ENCODE measurements at regions not wholly inside any gene's neighbourhood (a gene's known extent, or its start where the extent isn't known, plus 50 kb on each side); places are given as distances from the start of the nearest gene placed in this dataset.
"Not testable (repeated sequence)": the region's sequence is repeated elsewhere in the genome, so short reads cannot be mapped to it uniquely, and the experiment has no call there.

DNA sequence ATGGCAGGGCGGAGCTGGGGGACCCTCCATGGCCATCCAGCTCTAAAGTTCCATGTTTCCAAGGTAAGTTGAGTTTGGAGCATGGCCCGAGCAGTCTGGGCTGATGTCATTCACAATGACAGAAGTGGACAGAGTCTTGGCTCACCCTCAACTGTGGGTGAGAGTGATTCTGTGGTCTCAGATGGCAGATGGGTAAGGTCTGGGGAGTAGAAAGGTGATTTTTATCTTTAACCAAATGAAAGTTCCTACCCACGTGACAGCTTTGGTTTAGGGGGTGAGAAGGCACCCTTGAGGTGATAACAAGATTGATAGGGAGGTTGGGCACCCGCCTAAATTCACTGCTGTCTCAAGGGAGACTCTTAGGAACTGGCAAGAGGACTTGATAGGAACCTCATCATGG lies 57.6 kb upstream of the PDZD8 start:
- TF ChIP-seq CTCF (IDR thresholded peaks at IDR 0.05), result no peak
- Histone ChIP-seq H3K27me3 (ENCODE audit: low read depth) (no peaks in the 10 kb centered on the region), H3K27ac (no peak overlapping the region), H3K4me3 (no peak overlapping the region), H3K36me3 (no peaks in the 10 kb centered on the region), H3K4me1 (no peaks in the 10 kb centered on the region), H3K9me3 (no peaks in the 10 kb centered on the region)
- intact Hi-C loops (cut with DNase I), result no loop called here
- no peak for ATAC-seq
- DNase-seq, result no peak

- Histone ChIP-seq H3K4me1 (no peaks in the 10 kb centered on the region), H3K36me3 (no peaks in the 10 kb centered on the region), H3K27ac (no peak overlapping the region), H3K4me3 (no peak overlapping the region), H3K9me3 (no peaks in the 10 kb centered on the region), H3K27me3 (ENCODE audit: low read depth) (no peaks in the 10 kb centered on the region)
- ATAC-seq, result no peak
- intact Hi-C loops (cut with DNase I), result no loop called here
- TF ChIP-seq CTCF (IDR thresholded peaks at IDR 0.05), result no peak
- DNase-seq, result no peak
These were observed 55.9 kb upstream of the PDZD8 start for GRCh38 chr10:117431160-117431559.

DNA sequence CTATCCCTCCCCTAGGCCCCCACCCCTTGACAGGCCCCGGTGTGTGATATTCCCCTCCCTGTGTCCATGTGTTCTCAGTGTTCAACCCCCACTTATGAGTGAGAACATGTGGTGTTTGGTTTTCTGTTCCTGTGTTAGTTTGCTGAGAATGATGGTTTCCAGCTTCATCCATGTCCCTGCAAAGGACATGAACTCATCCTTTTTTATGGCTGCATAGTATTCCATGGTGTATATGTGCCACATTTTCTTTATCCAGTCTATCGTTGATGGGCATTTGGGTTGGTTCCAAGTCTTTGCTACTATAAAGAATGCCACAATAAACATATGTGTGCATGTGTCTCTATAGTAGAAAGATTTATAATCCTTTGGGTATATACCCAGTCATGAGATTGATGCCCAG lies 55.3 kb upstream of the PDZD8 start:
- H3K9me3 ChIP-seq; H3K27me3 ChIP-seq (ENCODE audit: low read depth); H3K27ac ChIP-seq; H3K4me3 ChIP-seq; H3K4me1 ChIP-seq; H3K36me3 ChIP-seq; ATAC-seq; intact Hi-C loops (cut with DNase I); DNase-seq: not testable (repeated sequence)

DNA sequence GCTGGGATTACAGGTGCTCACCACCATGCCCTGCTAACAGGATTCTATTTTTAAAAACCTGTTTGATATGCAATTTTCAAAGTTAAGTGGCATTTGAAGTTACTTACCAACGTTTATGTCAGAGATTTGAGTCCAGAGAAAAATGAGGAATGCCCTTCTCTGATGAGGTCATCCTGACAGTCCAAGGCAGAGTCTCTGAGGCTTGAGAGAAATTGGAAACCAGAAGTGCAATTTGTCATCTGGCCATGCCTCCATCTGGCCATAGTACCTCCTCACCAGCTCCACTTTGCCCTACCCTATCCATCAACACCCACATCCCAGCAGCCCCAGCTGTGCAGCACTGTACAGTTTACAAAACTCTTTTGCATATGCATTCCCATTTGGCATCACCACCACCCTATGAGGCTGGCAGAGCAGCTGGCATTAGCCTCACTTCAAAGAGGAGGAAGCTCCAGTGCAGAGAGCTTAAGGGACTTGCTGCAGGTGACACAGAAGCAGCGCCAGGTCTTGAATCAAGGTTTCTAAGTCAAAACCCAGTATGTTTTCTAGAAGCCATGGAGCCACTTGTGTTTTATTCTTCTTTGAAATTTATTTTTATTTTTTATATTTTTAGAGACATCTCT lies 54.5 kb upstream of the PDZD8 start:
- no peaks in the 10 kb centered on the region for H3K27me3 ChIP-seq (ENCODE audit: low read depth)
- no peaks in the 10 kb centered on the region for H3K36me3 ChIP-seq
- H3K27ac ChIP-seq, result no peak overlapping the region
- DNase-seq (no peak), ATAC-seq (no peak)
- no peak overlapping the region for H3K4me3 ChIP-seq
- TF ChIP-seq CTCF (IDR thresholded peaks at IDR 0.05), result no peak
- H3K4me1 ChIP-seq, result no peaks in the 10 kb centered on the region
- intact Hi-C loops (cut with DNase I), result no loop called here
- no peaks in the 10 kb centered on the region for H3K9me3 ChIP-seq

DNA sequence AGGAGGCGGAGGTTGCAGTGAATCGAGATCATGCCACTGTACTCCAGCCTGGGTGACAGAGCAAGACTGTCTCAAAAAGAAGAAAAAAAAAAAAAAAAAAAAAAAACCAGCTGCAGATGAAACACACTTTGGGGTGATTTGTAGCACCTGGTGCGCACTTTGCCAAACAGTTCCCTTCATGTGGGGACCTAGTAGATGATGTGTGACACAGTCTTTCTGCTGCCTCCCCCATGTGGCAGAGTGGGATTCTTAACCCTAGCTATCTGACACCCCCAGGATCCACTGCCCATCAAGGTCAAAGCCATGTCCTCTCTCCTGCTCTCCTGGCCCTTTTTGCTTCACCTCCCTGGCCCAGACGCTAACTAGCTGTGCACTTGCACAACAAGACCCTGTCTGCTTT lies 52.1 kb upstream of the PDZD8 start:
- Histone ChIP-seq H3K9me3 (no peaks in the 10 kb centered on the region), H3K4me3 (no peak overlapping the region), H3K36me3 (no peaks in the 10 kb centered on the region), H3K27me3 (ENCODE audit: low read depth) (no peaks in the 10 kb centered on the region), H3K4me1 (no peaks in the 10 kb centered on the region), H3K27ac (no peak overlapping the region)
- intact Hi-C loops (cut with DNase I), result no loop called here
- TF ChIP-seq CTCF (IDR thresholded peaks at IDR 0.05), result no peak
- ATAC-seq (no peak), DNase-seq (no peak)

- DNase-seq, result no peak
- no peaks in the 10 kb centered on the region for H3K4me1 ChIP-seq
- no peak overlapping the region for H3K4me3 ChIP-seq
- no peaks in the 10 kb centered on the region for H3K9me3 ChIP-seq
- no peak for ATAC-seq
- TF ChIP-seq CTCF (IDR thresholded peaks at IDR 0.05), result no peak
- H3K36me3 ChIP-seq, result no peaks in the 10 kb centered on the region
- intact Hi-C loops (cut with DNase I), result no loop called here
- no peaks in the 10 kb centered on the region for H3K27me3 ChIP-seq (ENCODE audit: low read depth)
- no peak overlapping the region for H3K27ac ChIP-seq
These were observed 50.8 kb upstream of the PDZD8 start for GRCh38 chr10:117425974-117426566.
